ENCODE measurements at regions not wholly inside any gene's neighbourhood (a gene's known extent, or its start where the extent isn't known, plus 50 kb on each side); places are given as distances from the start of the nearest gene placed in this dataset.

DNA sequence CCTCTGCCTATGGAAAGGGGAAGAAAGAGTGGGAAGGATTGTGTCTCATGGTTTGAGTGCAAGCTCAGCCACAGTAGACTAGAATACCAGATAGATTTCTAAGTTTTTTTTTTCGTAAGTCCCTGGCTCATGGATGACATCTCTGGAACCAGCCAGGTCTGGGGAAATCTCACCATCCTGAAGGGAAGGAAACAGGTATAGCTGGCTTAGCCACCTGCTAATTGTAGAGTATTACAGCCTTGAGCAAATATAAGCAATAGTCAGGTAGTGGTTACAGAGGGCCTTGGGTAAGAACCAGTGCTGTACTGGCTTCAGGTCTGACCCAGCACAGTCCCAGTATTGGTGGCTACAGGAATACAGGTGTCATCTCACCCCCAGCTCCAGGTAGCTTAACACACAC, 500.9 kb upstream of the PRMT6 start:
- no peaks in the 10 kb centered on the region for H3K4me1 ChIP-seq (ENCODE audit: control insufficient read depth in 4 of 4, insufficient read depth in 4 of 4, low read length in 3 of 4)
- H3K4me3 ChIP-seq (ENCODE audit: low read depth in 1 of 3, low read length in 3 of 3) = no peak overlapping the region
- no peak for DNase-seq (ENCODE audit: low spot score)
- H3K36me3 ChIP-seq (ENCODE audit: control insufficient read depth in 4 of 4, insufficient read depth in 3 of 4, low read depth in 1 of 4, low read length in 3 of 4) = no peaks in the 10 kb centered on the region
- TF ChIP-seq HNF4G (IDR thresholded peaks at IDR 0.05) (no peak), FOXA2 (IDR thresholded peaks at IDR 0.05) (no peak), GABPA (IDR thresholded peaks at IDR 0.05 in 1 of 2, conservative IDR thresholded peaks at IDR 0.05 in 1 of 2) (no peak), RAD21 (IDR thresholded peaks at IDR 0.05) (no peak), HNF4A (conservative IDR thresholded peaks at IDR 0.05) (no peak), NR2F2 (IDR thresholded peaks at IDR 0.05) (no peak), RXRA (IDR thresholded peaks at IDR 0.05) (no peak), TAF1 (conservative IDR thresholded peaks at IDR 0.05) (no peak), SP1 (IDR thresholded peaks at IDR 0.05) (no peak), FOXA1 (IDR thresholded peaks at IDR 0.05) (no peak), YY1 (IDR thresholded peaks at IDR 0.05) (no peak), JUND (IDR thresholded peaks at IDR 0.05) (no peak), EGR1 (IDR thresholded peaks at IDR 0.05; ENCODE audit: low read depth in 2 of 2) (no peak)
- TF ChIP-seq, protein P1, sequence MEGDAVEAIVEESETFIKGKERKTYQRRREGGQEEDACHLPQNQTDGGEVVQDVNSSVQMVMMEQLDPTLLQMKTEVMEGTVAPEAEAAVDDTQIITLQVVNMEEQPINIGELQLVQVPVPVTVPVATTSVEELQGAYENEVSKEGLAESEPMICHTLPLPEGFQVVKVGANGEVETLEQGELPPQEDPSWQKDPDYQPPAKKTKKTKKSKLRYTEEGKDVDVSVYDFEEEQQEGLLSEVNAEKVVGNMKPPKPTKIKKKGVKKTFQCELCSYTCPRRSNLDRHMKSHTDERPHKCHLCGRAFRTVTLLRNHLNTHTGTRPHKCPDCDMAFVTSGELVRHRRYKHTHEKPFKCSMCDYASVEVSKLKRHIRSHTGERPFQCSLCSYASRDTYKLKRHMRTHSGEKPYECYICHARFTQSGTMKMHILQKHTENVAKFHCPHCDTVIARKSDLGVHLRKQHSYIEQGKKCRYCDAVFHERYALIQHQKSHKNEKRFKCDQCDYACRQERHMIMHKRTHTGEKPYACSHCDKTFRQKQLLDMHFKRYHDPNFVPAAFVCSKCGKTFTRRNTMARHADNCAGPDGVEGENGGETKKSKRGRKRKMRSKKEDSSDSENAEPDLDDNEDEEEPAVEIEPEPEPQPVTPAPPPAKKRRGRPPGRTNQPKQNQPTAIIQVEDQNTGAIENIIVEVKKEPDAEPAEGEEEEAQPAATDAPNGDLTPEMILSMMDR (IDR thresholded peaks at IDR 0.05; ENCODE audit: low read depth, low read length, missing input control) = no peak
- TF ChIP-seq, protein P2, sequence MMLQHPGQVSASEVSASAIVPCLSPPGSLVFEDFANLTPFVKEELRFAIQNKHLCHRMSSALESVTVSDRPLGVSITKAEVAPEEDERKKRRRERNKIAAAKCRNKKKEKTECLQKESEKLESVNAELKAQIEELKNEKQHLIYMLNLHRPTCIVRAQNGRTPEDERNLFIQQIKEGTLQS (IDR thresholded peaks at IDR 0.05) = no peak
- TF ChIP-seq, protein P3, sequence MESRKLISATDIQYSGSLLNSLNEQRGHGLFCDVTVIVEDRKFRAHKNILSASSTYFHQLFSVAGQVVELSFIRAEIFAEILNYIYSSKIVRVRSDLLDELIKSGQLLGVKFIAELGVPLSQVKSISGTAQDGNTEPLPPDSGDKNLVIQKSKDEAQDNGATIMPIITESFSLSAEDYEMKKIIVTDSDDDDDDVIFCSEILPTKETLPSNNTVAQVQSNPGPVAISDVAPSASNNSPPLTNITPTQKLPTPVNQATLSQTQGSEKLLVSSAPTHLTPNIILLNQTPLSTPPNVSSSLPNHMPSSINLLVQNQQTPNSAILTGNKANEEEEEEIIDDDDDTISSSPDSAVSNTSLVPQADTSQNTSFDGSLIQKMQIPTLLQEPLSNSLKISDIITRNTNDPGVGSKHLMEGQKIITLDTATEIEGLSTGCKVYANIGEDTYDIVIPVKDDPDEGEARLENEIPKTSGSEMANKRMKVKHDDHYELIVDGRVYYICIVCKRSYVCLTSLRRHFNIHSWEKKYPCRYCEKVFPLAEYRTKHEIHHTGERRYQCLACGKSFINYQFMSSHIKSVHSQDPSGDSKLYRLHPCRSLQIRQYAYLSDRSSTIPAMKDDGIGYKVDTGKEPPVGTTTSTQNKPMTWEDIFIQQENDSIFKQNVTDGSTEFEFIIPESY (IDR thresholded peaks at IDR 0.05) = no peak
- TF ChIP-seq, protein P4, sequence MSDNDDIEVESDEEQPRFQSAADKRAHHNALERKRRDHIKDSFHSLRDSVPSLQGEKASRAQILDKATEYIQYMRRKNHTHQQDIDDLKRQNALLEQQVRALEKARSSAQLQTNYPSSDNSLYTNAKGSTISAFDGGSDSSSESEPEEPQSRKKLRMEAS (IDR thresholded peaks at IDR 0.05) = no peak
- TF ChIP-seq, protein P5, sequence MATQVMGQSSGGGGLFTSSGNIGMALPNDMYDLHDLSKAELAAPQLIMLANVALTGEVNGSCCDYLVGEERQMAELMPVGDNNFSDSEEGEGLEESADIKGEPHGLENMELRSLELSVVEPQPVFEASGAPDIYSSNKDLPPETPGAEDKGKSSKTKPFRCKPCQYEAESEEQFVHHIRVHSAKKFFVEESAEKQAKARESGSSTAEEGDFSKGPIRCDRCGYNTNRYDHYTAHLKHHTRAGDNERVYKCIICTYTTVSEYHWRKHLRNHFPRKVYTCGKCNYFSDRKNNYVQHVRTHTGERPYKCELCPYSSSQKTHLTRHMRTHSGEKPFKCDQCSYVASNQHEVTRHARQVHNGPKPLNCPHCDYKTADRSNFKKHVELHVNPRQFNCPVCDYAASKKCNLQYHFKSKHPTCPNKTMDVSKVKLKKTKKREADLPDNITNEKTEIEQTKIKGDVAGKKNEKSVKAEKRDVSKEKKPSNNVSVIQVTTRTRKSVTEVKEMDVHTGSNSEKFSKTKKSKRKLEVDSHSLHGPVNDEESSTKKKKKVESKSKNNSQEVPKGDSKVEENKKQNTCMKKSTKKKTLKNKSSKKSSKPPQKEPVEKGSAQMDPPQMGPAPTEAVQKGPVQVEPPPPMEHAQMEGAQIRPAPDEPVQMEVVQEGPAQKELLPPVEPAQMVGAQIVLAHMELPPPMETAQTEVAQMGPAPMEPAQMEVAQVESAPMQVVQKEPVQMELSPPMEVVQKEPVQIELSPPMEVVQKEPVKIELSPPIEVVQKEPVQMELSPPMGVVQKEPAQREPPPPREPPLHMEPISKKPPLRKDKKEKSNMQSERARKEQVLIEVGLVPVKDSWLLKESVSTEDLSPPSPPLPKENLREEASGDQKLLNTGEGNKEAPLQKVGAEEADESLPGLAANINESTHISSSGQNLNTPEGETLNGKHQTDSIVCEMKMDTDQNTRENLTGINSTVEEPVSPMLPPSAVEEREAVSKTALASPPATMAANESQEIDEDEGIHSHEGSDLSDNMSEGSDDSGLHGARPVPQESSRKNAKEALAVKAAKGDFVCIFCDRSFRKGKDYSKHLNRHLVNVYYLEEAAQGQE (IDR thresholded peaks at IDR 0.05) = no peak
- H3K27me3 ChIP-seq (ENCODE audit: control insufficient read depth in 4 of 4, insufficient read depth in 4 of 4, low read length in 3 of 4) = no peaks in the 10 kb centered on the region
- no peak overlapping the region for H3K9ac ChIP-seq (ENCODE audit: low read depth in 1 of 2, low read length in 2 of 2)
- H3K27ac ChIP-seq (ENCODE audit: low read depth in 1 of 2, low read length in 2 of 2) = no peak overlapping the region
- 55% methylated on average over 1 of the region's 1 CpG for WGBS
- peaks cover 0 to 3% (median 0%) of the 10 kb centered on the region in 4 donors for H3K9me3 ChIP-seq (ENCODE audit: control insufficient read depth in 4 of 4, low read length in 3 of 4)

Measured in liver (tissue), 8 donors.